ENCODE measurements at regions not wholly inside any gene's neighbourhood (a gene's known extent, or its start where the extent isn't known, plus 50 kb on each side); places are given as distances from the start of the nearest gene placed in this dataset.
"Not testable (repeated sequence)": the region's sequence is repeated elsewhere in the genome, so short reads cannot be mapped to it uniquely, and the experiment has no call there.

GRCh38 chr9:1522219-1522767 is 472.1 kb downstream of the DMRT2 start:
- ATAC-seq (ENCODE audit: low read depth in 2 of 2) = no peak
- no peaks in the 10 kb centered on the region for H3K36me3 Mint-ChIP-seq
- H3K27me3 Mint-ChIP-seq = no peaks in the 10 kb centered on the region
- no peak overlapping the region for H3K27ac Mint-ChIP-seq
- H3K4me3 Mint-ChIP-seq = no peak overlapping the region
- peaks cover 0 to 3% (median 0%) of the 10 kb centered on the region in 7 donors for H3K9me3 Mint-ChIP-seq
- no peak for DNase-seq
- no peaks in the 10 kb centered on the region for H3K4me1 Mint-ChIP-seq

DNA sequence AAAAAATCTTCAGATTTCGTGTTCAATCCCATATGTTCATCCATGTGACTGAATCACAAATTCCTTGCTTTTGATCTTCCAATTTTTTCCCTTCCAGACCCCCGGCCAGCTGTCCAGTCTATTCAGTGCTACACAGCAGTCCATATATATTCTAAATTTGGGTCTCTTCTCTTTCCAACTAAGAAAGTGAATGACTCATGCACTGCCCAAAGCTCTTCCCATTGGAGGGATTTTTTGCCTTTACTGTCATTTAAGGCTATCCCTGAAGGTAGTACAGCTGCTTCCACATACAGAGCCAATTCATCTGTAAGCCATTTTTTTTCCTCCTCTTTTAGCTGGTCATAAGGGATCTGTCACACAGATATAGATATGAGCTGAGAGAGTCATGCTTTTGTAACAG is 478.3 kb downstream of the DMRT2 start:
- no peak overlapping the region for H3K4me3 Mint-ChIP-seq
- ATAC-seq (ENCODE audit: low read depth in 2 of 2) (no peak), DNase-seq (no peak)

DNA sequence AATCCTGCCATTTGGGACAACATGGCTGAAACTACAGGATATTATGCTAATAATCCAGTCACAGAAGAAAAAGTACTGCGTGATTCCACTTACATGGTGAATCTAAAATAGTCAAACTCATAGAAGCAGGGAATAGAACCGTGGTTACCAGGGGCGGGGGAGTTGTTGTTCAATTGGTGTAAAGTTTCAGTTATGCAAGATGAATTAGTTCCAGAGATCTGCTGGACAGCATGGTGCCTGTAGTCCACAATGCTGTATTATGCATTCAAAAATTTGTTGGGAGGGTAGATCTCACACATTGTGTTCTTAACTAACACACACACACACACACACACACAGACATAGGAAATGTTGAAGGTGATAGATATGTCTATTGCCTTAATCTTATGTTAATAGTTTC is 480.5 kb downstream of the DMRT2 start:
- no peak overlapping the region for H3K27ac Mint-ChIP-seq
- H3K36me3 Mint-ChIP-seq = no peaks in the 10 kb centered on the region
- H3K9me3 Mint-ChIP-seq = peaks cover 0 to 4% (median 2%) of the 10 kb centered on the region in 7 donors
- DNase-seq = no peak
- no peaks in the 10 kb centered on the region for H3K4me1 Mint-ChIP-seq
- no peak overlapping the region for H3K4me3 Mint-ChIP-seq
- no peaks in the 10 kb centered on the region for H3K27me3 Mint-ChIP-seq
- no peak for ATAC-seq (ENCODE audit: low read depth in 2 of 2)

More for the DNA sequence above, 478.3 kb downstream of the DMRT2 start:
- H3K27me3 Mint-ChIP-seq = no peaks in the 10 kb centered on the region
- H3K27ac Mint-ChIP-seq = no peak overlapping the region
- peaks cover 0 to 4% (median 1%) of the 10 kb centered on the region in 7 donors for H3K9me3 Mint-ChIP-seq
- no peaks in the 10 kb centered on the region for H3K36me3 Mint-ChIP-seq
- no peaks in the 10 kb centered on the region for H3K4me1 Mint-ChIP-seq

- H3K27ac Mint-ChIP-seq = no peak overlapping the region
- H3K4me1 Mint-ChIP-seq = no peaks in the 10 kb centered on the region
These were observed 481.3 kb downstream of the DMRT2 start for GRCh38 chr9:1531424-1531823.

GRCh38 chr9:1532171-1532570 is 482.0 kb downstream of the DMRT2 start:
- Mint-ChIP-seq H3K4me3 (no peak overlapping the region), H3K27ac (no peak overlapping the region), H3K9me3 (peaks cover 0 to 8% (median 3%) of the 10 kb centered on the region in 7 donors), H3K36me3 (no peaks in the 10 kb centered on the region), H3K4me1 (no peaks in the 10 kb centered on the region), H3K27me3 (no peaks in the 10 kb centered on the region)
- ATAC-seq (ENCODE audit: low read depth in 2 of 2) (no peak), DNase-seq (no peak)

More at GRCh38 chr9:1531424-1531823, 481.3 kb downstream of the DMRT2 start:
- Mint-ChIP-seq H3K9me3 (peaks cover 0 to 8% (median 3%) of the 10 kb centered on the region in 7 donors), H3K4me3 (no peak overlapping the region), H3K36me3 (no peaks in the 10 kb centered on the region), H3K27me3 (no peaks in the 10 kb centered on the region)
- DNase-seq (no peak), ATAC-seq (ENCODE audit: low read depth in 2 of 2) (no peak)

DNA sequence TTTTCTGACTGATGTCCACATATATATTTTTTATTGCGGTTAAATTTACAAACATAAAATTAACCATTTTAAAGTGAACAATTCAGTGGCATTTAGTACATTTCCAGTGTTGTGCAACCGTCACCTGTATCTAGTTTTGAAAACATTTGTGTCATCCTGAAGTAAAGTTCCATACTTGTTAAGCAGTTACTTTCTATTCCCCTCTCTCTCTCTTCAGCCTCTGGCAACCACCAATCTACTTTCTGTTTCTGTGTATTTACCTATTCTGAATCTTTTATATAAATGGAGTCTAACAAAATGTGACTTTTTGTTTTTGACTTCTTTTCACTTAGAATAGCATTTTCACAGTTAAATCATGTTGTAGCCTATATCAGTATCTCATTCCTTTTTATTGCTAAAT is 480.1 kb upstream of the SMARCA2 start:
- H3K27ac Mint-ChIP-seq = no peak overlapping the region
- H3K4me3 Mint-ChIP-seq = no peak overlapping the region
- H3K4me1 Mint-ChIP-seq = no peaks in the 10 kb centered on the region
- peaks cover 0 to 8% (median 3%) of the 10 kb centered on the region in 7 donors for H3K9me3 Mint-ChIP-seq
- no peak for DNase-seq
- no peaks in the 10 kb centered on the region for H3K36me3 Mint-ChIP-seq
- ATAC-seq (ENCODE audit: low read depth in 2 of 2) = no peak
- no peaks in the 10 kb centered on the region for H3K27me3 Mint-ChIP-seq

DNA sequence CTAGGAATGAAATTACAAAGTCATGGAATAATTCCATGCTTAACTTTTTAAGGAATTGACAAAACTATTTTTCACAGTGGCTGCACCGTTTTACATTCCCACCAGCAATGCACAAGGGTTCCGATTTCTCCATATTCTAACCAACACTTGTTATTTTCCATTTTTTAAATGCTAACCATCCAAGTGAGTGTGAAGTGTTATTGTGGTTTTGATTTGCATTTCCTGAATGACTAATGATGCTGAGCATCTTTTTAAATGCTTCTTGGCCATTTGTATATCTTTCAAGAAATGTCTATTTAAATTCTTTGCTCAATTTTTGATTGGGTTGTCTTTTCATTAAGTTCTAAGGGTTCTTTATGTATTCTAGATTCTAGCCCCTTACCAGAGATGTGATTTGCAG is 479.5 kb upstream of the SMARCA2 start:
- Mint-ChIP-seq H3K4me1 (no peaks in the 10 kb centered on the region), H3K4me3 (no peak overlapping the region), H3K9me3 (peaks cover 0 to 8% (median 2%) of the 10 kb centered on the region in 7 donors), H3K36me3 (no peaks in the 10 kb centered on the region), H3K27me3 (no peaks in the 10 kb centered on the region), H3K27ac (no peak overlapping the region)
- DNase-seq (no peak), ATAC-seq (ENCODE audit: low read depth in 2 of 2) (no peak)

- no peaks in the 10 kb centered on the region for H3K4me1 Mint-ChIP-seq
- H3K36me3 Mint-ChIP-seq = no peaks in the 10 kb centered on the region
- H3K4me3 Mint-ChIP-seq = no peak overlapping the region
- no peak overlapping the region for H3K27ac Mint-ChIP-seq
- H3K27me3 Mint-ChIP-seq = no peaks in the 10 kb centered on the region
- H3K9me3 Mint-ChIP-seq = peaks cover 0 to 8% (median 2%) of the 10 kb centered on the region in 7 donors
- ATAC-seq (ENCODE audit: low read depth in 2 of 2) (no peak), DNase-seq (no peak)
These were observed 478.5 kb upstream of the SMARCA2 start for GRCh38 chr9:1536522-1537170.

DNA sequence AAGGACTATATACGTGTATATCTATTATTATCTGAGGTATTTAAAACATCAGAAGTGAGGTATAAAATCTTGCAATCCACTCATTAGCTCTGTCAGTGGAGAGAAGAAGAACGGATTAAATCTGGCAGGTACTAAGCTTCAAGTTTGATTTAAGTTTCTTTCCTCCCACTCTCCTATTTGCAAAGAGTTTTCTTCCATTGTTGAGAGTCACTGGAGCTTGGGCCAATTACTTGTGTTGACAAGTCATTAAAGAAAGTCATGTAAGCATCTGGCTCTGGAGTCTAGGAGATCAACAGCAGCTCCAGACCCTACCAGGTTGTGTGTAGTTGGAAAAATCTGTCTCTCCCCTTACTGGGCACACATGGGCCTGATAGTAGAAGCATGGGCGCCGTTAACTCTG is 476.8 kb upstream of the SMARCA2 start:
- Mint-ChIP-seq H3K9me3 (peaks cover 0 to 8% (median 2%) of the 10 kb centered on the region in 7 donors), H3K4me1 (no peaks in the 10 kb centered on the region), H3K4me3 (no peak overlapping the region), H3K36me3 (no peaks in the 10 kb centered on the region), H3K27me3 (no peaks in the 10 kb centered on the region), H3K27ac (no peak overlapping the region)
- no peak for DNase-seq
- ATAC-seq (ENCODE audit: low read depth in 2 of 2) = no peak

DNA sequence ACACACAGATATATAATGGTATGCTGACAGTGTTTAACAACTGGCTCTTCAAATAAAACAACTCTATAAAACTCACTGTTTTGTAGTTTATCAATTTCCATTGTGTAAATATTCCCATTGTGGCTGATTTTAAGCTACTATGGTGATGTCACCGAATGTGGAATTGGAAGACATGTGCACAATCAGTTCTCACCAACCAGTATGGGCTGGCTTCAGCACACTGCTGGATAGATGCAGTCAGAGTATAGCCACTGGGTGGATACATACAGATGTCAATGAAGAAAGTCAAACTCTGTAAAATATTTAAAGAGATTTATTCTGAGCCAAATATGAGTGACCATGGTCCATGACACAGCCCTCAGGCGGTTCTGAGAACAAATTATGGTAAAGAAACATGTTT is 475.9 kb upstream of the SMARCA2 start:
- no peaks in the 10 kb centered on the region for H3K4me1 Mint-ChIP-seq
- peaks cover 0 to 8% (median 2%) of the 10 kb centered on the region in 7 donors for H3K9me3 Mint-ChIP-seq
- no peak for DNase-seq
- no peak for ATAC-seq (ENCODE audit: low read depth in 2 of 2)
- no peaks in the 10 kb centered on the region for H3K36me3 Mint-ChIP-seq
- H3K4me3 Mint-ChIP-seq = no peak overlapping the region
- no peak overlapping the region for H3K27ac Mint-ChIP-seq
- no peaks in the 10 kb centered on the region for H3K27me3 Mint-ChIP-seq

GRCh38 chr9:1550636-1551035 is 464.5 kb upstream of the SMARCA2 start:
- H3K36me3 Mint-ChIP-seq = peaks cover 0 to under 1% of the 10 kb centered on the region in 2 donors

DNA sequence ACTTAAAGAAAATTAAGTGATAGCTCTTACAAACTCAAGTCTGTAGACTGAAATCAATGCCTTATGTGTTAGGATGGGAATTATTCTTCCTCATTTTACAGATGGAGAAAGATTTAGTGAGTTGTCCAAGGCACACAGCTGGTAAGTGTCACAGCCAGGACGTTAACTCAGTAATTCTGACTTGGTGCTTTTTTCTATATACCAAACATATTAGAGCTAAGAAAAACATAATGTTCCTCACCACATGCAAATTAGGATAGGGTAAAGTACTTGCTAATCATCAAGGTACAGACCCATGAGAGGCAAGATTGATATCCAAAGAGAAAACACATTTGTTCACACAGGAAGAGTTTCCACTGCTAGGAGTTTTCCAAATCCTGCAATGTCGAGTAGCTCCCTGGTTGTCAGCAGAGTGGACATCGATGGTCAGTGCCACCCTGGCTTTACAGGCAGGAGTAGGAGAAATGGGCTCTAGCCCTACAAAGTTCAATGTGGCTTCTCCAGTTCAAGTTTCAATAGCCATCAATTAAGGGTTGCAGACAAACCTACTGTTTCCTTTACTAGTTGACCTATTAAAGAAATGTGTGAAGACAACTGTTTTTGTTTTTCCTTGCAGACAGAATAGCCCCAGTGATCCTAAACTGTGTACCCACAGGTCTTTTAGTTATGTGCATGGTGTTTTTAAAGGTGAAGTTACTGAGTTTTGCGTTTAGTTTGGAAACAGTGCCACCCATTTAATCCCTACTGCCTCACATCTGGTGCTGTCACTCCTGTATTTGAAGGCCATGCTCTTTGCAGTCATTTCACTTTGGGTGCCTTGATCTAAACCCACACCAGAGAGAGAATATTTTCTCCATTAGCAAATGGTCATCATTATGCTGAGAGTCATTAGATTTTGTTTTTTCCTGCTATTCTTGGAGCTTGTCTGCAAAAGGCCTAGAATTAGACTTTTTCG is 460.8 kb upstream of the SMARCA2 start:
- Mint-ChIP-seq H3K4me1 (no peaks in the 10 kb centered on the region), H3K36me3 (peaks cover 0 to 7% of the 10 kb centered on the region in 2 donors), H3K27me3 (peaks cover 0 to 11% (median 8%) of the 10 kb centered on the region in 3 donors), H3K27ac (no peak overlapping the region), H3K4me3 (no peak overlapping the region), H3K9me3 (peaks cover 0 to 18% (median 8%) of the 10 kb centered on the region in 7 donors)
- no peak for DNase-seq
- ATAC-seq (ENCODE audit: low read depth in 2 of 2) = no peak

More at GRCh38 chr9:1550636-1551035, 464.5 kb upstream of the SMARCA2 start:
- no peak for ATAC-seq (ENCODE audit: low read depth in 2 of 2)
- Mint-ChIP-seq H3K9me3 (peaks cover 0 to 13% (median 4%) of the 10 kb centered on the region in 7 donors), H3K4me1 (no peaks in the 10 kb centered on the region), H3K27me3 (peaks cover 0 to 5% (median 0%) of the 10 kb centered on the region in 3 donors), H3K4me3 (no peak overlapping the region), H3K27ac (no peak overlapping the region)
- no peak for DNase-seq

GRCh38 chr9:1558666-1559065 is 456.5 kb upstream of the SMARCA2 start:
- DNase-seq; H3K4me3 Mint-ChIP-seq; H3K27me3 Mint-ChIP-seq; ATAC-seq (ENCODE audit: low read depth in 2 of 2); H3K4me1 Mint-ChIP-seq; H3K27ac Mint-ChIP-seq; H3K36me3 Mint-ChIP-seq: not testable (repeated sequence)
- H3K9me3 Mint-ChIP-seq = peaks cover 3 to 23% (median 7%) of the 10 kb centered on the region in 7 donors
